GM19324 (cell line): ENCODE measurements at regions not wholly inside any gene's neighbourhood (a gene's known extent, or its start where the extent isn't known, plus 50 kb on each side); places are given as distances from the start of the nearest gene placed in this dataset.

Source experiments
- ATAC-seq: cut with Tn5 transposase; IDR thresholded peaks from one replicate; pipeline ENCODE4 v1.9.1; 2021; ENCODE audit warnings: mild to moderate bottlenecking, moderate library complexity; ENCODE audit not compliant: unreplicated experiment, low FRiP score

- no peak for ATAC-seq
Measured at GRCh38 chr14:71583705-71584104, 348.5 kb upstream of the RGS6 start.

- no peak for ATAC-seq
Measured at GRCh38 chr14:71585361-71585760, 346.9 kb upstream of the RGS6 start.

- ATAC-seq = no peak
Measured at GRCh38 chr14:71586131-71586897, 345.9 kb upstream of the RGS6 start.

- ATAC-seq = no peak
Measured at GRCh38 chr14:71588028-71588427, 344.2 kb upstream of the RGS6 start.

GRCh38 chr14:71588576-71589215 lies 343.5 kb upstream of the RGS6 start:
- ATAC-seq = no peak

- no peak for ATAC-seq
Measured at GRCh38 chr14:71589609-71590008, 342.6 kb upstream of the RGS6 start.

GRCh38 chr14:71590131-71590530 lies 342.1 kb upstream of the RGS6 start:
- no peak for ATAC-seq

- ATAC-seq = no peak
Measured at GRCh38 chr14:71591231-71591630, 341.0 kb upstream of the RGS6 start.

- no peak for ATAC-seq
Measured at GRCh38 chr14:71591929-71592328, 340.3 kb upstream of the RGS6 start.

GRCh38 chr14:71592361-71592760 lies 339.9 kb upstream of the RGS6 start:
- ATAC-seq = no peak

- no peak for ATAC-seq
Measured at GRCh38 chr14:71593966-71594365, 338.3 kb upstream of the RGS6 start.

- no peak for ATAC-seq
Measured at GRCh38 chr14:71594821-71595220, 337.4 kb upstream of the RGS6 start.

- ATAC-seq = no peak
Measured at GRCh38 chr14:71595441-71595840, 336.8 kb upstream of the RGS6 start.

- peak; percentile 3 for ATAC-seq
Measured at GRCh38 chr14:71597287-71597920, 334.8 kb upstream of the RGS6 start.

- peak; percentile 86 for ATAC-seq
Measured at GRCh38 chr14:71597955-71598660, 334.1 kb upstream of the RGS6 start.

GRCh38 chr14:71600309-71600708 lies 331.9 kb upstream of the RGS6 start:
- no peak for ATAC-seq

- ATAC-seq = no peak
Measured at GRCh38 chr14:71602524-71602923, 329.7 kb upstream of the RGS6 start.

- ATAC-seq = no peak
Measured at GRCh38 chr14:71604231-71604630, 328.0 kb upstream of the RGS6 start.

GRCh38 chr14:71606064-71606463 lies 326.2 kb upstream of the RGS6 start:
- no peak for ATAC-seq

- ATAC-seq = no peak
Measured at GRCh38 chr14:71606575-71606974, 325.7 kb upstream of the RGS6 start.

GRCh38 chr14:71607056-71607455 lies 325.2 kb upstream of the RGS6 start:
- ATAC-seq = no peak
